ENCODE measurements at regions not wholly inside any gene's neighbourhood (a gene's known extent, or its start where the extent isn't known, plus 50 kb on each side); places are given as distances from the start of the nearest gene placed in this dataset.

GRCh38 chr20:57031867-57032355, 234.5 kb downstream of the BMP7 start:
- Histone ChIP-seq H3K9me3 (ENCODE audit: control insufficient read depth in 1 of 2, insufficient read depth in 1 of 2, low read depth in 1 of 2, low read length in 2 of 2) (0 out of 4 replicates have a peak, but pooled peaks cover 0 to 3% of the 10 kb centered on the region in 2 experiments), H3K4me2 (ENCODE audit: low read length) (no peak overlapping the region), H3K4me1 (ENCODE audit: control insufficient read depth in 1 of 2, insufficient read depth in 2 of 2, low read length in 2 of 2) (peaks cover 6 to 7% of the 10 kb centered on the region in 2 experiments; a peak in 1 of 4 replicates), H3K9me2 (ENCODE audit: insufficient read depth) (no peaks in the 10 kb centered on the region), H3K9ac (ENCODE audit: low read length) (no peak overlapping the region), H4K20me1 (ENCODE audit: insufficient read depth) (no peaks in the 10 kb centered on the region), H3K27ac (ENCODE audit: low read depth, low read length) (no peak overlapping the region), H3K27me3 (ENCODE audit: insufficient read depth, low read length) (peaks cover 22% of the 10 kb centered on the region), H3K79me2 (ENCODE audit: insufficient read depth, low read length) (no peaks in the 10 kb centered on the region), H3K4me3 (replicated peaks in 1 of 2; ENCODE audit: low read depth in 1 of 2, low read length in 2 of 2) (no peak overlapping the region), H2AFZ (ENCODE audit: low read depth, low read length, poor library complexity, severe bottlenecking) (no peak overlapping the region), H3K36me3 (ENCODE audit: control insufficient read depth in 1 of 2, insufficient read depth in 2 of 2, low read length in 2 of 2) (no peaks in the 10 kb centered on the region)
- TF ChIP-seq SIN3A (IDR thresholded peaks at IDR 0.05; ENCODE audit: low read depth) (no peak), ZFX (IDR thresholded peaks at IDR 0.05) (no peak), ZBTB33 (IDR thresholded peaks at IDR 0.05; ENCODE audit: extremely low read depth, insufficient replicate concordance, low read length) (no peak), RAD21 (IDR thresholded peaks at IDR 0.05; ENCODE audit: low read depth) (no peak), SRF (IDR thresholded peaks at IDR 0.05; ENCODE audit: low read depth) (no peak), POLR2A (IDR thresholded peaks at IDR 0.05; ENCODE audit: borderline replicate concordance, extremely low read depth, insufficient read depth, insufficient read length) (no peak), ZNF274 (IDR thresholded peaks at IDR 0.05; ENCODE audit: low read depth, low read length) (no peak), REST (IDR thresholded peaks at IDR 0.05; ENCODE audit: low read depth) (no peak), CEBPB (IDR thresholded peaks at IDR 0.05; ENCODE audit: low read depth) (no peak), SP1 (IDR thresholded peaks at IDR 0.05; ENCODE audit: low read depth) (no peak)
- TF ChIP-seq, protein P1, sequence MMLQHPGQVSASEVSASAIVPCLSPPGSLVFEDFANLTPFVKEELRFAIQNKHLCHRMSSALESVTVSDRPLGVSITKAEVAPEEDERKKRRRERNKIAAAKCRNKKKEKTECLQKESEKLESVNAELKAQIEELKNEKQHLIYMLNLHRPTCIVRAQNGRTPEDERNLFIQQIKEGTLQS (IDR thresholded peaks at IDR 0.05), result no peak
- BruUV-seq (replicated peaks), result no TSS peak
- intact Hi-C loops (cut with micrococcal nuclease), result no loop called here
- ChIA-PET CTCF (no interaction called here), RAD21 (ENCODE audit: low non-redundant PET in 1 of 2, low total read pairs in 2 of 2, uncharacterized antibody in 2 of 2, unreplicated experiment in 2 of 2) (no interaction called here), POLR2A (no interaction called here)
- ATAC-seq (no peak), DNase-seq (ENCODE audit: low read depth, low spot score) (no peak)
